HepG2 (cell line): ENCODE measurements at regions not wholly inside any gene's neighbourhood (a gene's known extent, or its start where the extent isn't known, plus 50 kb on each side); places are given as distances from the start of the nearest gene placed in this dataset.
A peak's percentile ranks its signal among the peaks of the same experiment; 100 is the strongest.

Experiments
- CEBPG ChIP-seq: IDR thresholded peaks from 2 replicates; pipeline ENCODE4 v1.6.1; 2016
- ELF3 ChIP-seq: IDR thresholded peaks from 2 replicates; pipeline ENCODE4 v1.6.1; 2016; ENCODE audit warnings: missing genetic modification reagents, missing compliant biosample characterization
- FOSL1 ChIP-seq: sonication (generic); formaldehyde crosslinking; IDR thresholded peaks from 2 replicates; pipeline ENCODE4 v1.9.0; 2021; ENCODE audit warnings: missing genetic modification reagents, borderline replicate concordance
- FOXM1 ChIP-seq: sonication (generic); formaldehyde crosslinking; IDR thresholded peaks from 2 replicates; pipeline ENCODE4 v1.5.0; 2020; ENCODE audit warnings: missing genetic modification reagents
- GZF1 ChIP-seq: sonication (generic); formaldehyde crosslinking; IDR thresholded peaks from 2 replicates; pipeline ENCODE4 v1.5.1; 2020; ENCODE audit warnings: mild to moderate bottlenecking, missing genetic modification reagents
- JDP2 ChIP-seq: sonication (generic); formaldehyde crosslinking; IDR thresholded peaks from 2 replicates; pipeline ENCODE4 v1.8.1; 2022; ENCODE audit warnings: missing genetic modification reagents, borderline replicate concordance
- KAT2B ChIP-seq: fragments of 150-350 bp; IDR thresholded peaks from 2 replicates; pipeline ENCODE4 v1.6.1; 2014; ENCODE audit warnings: low read depth, low read length, borderline replicate concordance
- NFE2L2 ChIP-seq: fragments of 150-350 bp; IDR thresholded peaks from 2 replicates; pipeline ENCODE4 v1.6.1; 2014; ENCODE audit warnings: low read length
- SMC3 ChIP-seq: IDR thresholded peaks from 2 replicates; pipeline ENCODE4 v1.6.1; 2011; ENCODE audit warnings: low read length, improper control_type of control experiment
- SMYD3 ChIP-seq: sonication (generic); formaldehyde crosslinking; IDR thresholded peaks from 2 replicates; pipeline ENCODE4 v1.8.1; 2023; ENCODE audit warnings: mild to moderate bottlenecking, missing genetic modification reagents
- SRSF1 ChIP-seq: fragments of 200-400 bp; formaldehyde crosslinking; optimal IDR thresholded peaks from 2 replicates; pipeline ENCODE3; 2017; ENCODE audit warnings: mild to moderate bottlenecking, low read depth, low read length, moderate library complexity
- STAT5B ChIP-seq: sonication (generic); formaldehyde crosslinking; IDR thresholded peaks from 2 replicates; pipeline ENCODE4 v1.4.0; 2020; ENCODE audit warnings: missing genetic modification reagents
- ZNF501 ChIP-seq: sonication (generic); formaldehyde crosslinking; IDR thresholded peaks from 2 replicates; pipeline ENCODE4 v1.5.1; 2020; ENCODE audit warnings: mild to moderate bottlenecking, moderate library complexity, missing genetic modification reagents
- ZNF703 ChIP-seq: sonication (generic); formaldehyde crosslinking; IDR thresholded peaks from 2 replicates; pipeline ENCODE4 v1.5.1; 2020; ENCODE audit warnings: missing genetic modification reagents, mild to moderate bottlenecking, moderate library complexity, borderline replicate concordance
- ZNF775 ChIP-seq: sonication (generic); formaldehyde crosslinking; IDR thresholded peaks from 2 replicates; pipeline ENCODE4 v1.4.0; 2020; ENCODE audit warnings: missing genetic modification reagents, mild to moderate bottlenecking, moderate library complexity, borderline replicate concordance
- ZNF788 ChIP-seq: sonication (generic); formaldehyde crosslinking; IDR thresholded peaks from 2 replicates; pipeline ENCODE4 v1.5.0; 2020; ENCODE audit warnings: mild to moderate bottlenecking, missing genetic modification reagents, borderline replicate concordance
- TF ChIP-seq, protein P1 (sequence below): sonication (generic); formaldehyde crosslinking; IDR thresholded peaks from 2 replicates; pipeline ENCODE4 v1.8.1; 2023; ENCODE audit warnings: mild to moderate bottlenecking, missing genetic modification reagents
- TF ChIP-seq, protein P2 (sequence below): sonication (generic); formaldehyde crosslinking; IDR thresholded peaks from 2 replicates; pipeline ENCODE4 v1.4.0; 2020; ENCODE audit warnings: mild to moderate bottlenecking, missing genetic modification reagents, borderline replicate concordance
- TF ChIP-seq, protein P3 (sequence below): sonication (generic); formaldehyde crosslinking; IDR thresholded peaks from 2 replicates; pipeline ENCODE4 v1.8.0; 2022; ENCODE audit warnings: mild to moderate bottlenecking, missing genetic modification reagents, borderline replicate concordance
- TF ChIP-seq, protein P4 (sequence below): sonication (generic); formaldehyde crosslinking; conservative IDR thresholded peaks from 2 replicates; pipeline ENCODE4 v1.5.0; 2020; ENCODE audit warnings: missing genetic modification reagents
- TF ChIP-seq, protein P5 (sequence below): sonication (generic); formaldehyde crosslinking; IDR thresholded peaks from 2 replicates; pipeline ENCODE4 v1.5.0; 2020; ENCODE audit warnings: mild to moderate bottlenecking, missing genetic modification reagents

DNA sequence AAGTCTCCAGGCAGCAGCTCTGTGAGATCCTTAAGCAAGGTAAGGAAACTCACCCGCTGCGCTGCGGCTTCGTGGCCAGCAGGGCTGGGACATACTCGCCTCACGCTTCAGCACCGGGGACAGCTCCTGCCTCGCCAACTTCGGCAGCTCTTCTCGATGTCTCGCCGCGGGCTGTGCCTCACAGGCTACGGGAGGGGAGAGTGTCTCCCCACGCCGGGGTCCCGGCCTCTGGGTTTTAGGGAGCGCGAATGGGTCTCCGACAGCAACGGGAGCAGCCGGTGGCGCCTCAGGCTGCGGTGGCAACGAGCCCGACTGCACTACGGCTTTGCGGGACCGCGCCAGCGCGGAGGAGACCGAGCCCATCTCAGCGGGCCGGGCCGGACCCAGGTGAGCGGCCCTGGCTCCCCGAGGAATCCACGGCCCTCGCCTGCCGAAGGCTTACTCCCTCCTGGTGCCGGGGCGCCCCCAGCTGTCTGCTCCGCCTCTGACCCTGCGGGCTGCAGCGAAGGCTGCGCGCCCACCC, 62.4 kb downstream of the LSM5 start (continued):
- 0 out of 2 replicates have a peak, but pooled peaks have one; percentile 57 for TF ChIP-seq GZF1 (CRISPR knock-in tag)
- TF ChIP-seq, protein P1, sequence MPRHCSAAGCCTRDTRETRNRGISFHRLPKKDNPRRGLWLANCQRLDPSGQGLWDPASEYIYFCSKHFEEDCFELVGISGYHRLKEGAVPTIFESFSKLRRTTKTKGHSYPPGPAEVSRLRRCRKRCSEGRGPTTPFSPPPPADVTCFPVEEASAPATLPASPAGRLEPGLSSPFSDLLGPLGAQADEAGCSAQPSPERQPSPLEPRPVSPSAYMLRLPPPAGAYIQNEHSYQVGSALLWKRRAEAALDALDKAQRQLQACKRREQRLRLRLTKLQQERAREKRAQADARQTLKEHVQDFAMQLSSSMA (CRISPR knock-in tag) = 0 out of 2 replicates have a peak, but pooled peaks have one; percentile 79
- TF ChIP-seq FOXM1 (CRISPR knock-in tag) = no peak
- TF ChIP-seq, protein P2, sequence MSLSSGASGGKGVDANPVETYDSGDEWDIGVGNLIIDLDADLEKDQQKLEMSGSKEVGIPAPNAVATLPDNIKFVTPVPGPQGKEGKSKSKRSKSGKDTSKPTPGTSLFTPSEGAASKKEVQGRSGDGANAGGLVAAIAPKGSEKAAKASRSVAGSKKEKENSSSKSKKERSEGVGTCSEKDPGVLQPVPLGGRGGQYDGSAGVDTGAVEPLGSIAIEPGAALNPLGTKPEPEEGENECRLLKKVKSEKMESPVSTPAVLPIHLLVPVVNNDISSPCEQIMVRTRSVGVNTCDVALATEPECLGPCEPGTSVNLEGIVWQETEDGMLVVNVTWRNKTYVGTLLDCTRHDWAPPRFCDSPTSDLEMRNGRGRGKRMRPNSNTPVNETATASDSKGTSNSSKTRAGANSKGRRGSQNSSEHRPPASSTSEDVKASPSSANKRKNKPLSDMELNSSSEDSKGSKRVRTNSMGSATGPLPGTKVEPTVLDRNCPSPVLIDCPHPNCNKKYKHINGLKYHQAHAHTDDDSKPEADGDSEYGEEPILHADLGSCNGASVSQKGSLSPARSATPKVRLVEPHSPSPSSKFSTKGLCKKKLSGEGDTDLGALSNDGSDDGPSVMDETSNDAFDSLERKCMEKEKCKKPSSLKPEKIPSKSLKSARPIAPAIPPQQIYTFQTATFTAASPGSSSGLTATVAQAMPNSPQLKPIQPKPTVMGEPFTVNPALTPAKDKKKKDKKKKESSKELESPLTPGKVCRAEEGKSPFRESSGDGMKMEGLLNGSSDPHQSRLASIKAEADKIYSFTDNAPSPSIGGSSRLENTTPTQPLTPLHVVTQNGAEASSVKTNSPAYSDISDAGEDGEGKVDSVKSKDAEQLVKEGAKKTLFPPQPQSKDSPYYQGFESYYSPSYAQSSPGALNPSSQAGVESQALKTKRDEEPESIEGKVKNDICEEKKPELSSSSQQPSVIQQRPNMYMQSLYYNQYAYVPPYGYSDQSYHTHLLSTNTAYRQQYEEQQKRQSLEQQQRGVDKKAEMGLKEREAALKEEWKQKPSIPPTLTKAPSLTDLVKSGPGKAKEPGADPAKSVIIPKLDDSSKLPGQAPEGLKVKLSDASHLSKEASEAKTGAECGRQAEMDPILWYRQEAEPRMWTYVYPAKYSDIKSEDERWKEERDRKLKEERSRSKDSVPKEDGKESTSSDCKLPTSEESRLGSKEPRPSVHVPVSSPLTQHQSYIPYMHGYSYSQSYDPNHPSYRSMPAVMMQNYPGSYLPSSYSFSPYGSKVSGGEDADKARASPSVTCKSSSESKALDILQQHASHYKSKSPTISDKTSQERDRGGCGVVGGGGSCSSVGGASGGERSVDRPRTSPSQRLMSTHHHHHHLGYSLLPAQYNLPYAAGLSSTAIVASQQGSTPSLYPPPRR (CRISPR knock-in tag) = 0 out of 2 replicates have a peak, but pooled peaks have one; percentile 30
- TF ChIP-seq STAT5B = peak; percentile 96
- TF ChIP-seq CEBPG = 0 out of 2 replicates have a peak, but pooled peaks have one; percentile 27
- peak; percentile 25; the same call in 1 of the 2 replicates for TF ChIP-seq JDP2 (CRISPR knock-in tag)
- no peak for TF ChIP-seq SMC3
- TF ChIP-seq, protein P3, sequence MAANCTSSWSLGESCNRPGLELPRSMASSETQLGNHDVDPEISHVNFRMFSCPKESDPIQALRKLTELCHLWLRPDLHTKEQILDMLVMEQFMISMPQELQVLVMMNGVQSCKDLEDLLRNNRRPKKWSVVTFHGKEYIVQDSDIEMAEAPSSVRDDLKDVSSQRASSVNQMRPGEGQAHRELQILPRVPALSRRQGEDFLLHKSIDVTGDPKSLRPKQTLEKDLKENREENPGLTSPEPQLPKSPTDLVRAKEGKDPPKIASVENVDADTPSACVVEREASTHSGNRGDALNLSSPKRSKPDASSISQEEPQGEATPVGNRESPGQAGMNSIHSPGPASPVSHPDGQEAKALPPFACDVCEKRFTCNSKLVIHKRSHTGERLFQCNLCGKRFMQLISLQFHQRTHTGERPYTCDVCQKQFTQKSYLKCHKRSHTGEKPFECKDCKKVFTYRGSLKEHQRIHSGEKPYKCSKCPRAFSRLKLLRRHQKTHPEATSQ (CRISPR knock-in tag) = 0 out of 2 replicates have a peak, but pooled peaks have one; percentile 73
- TF ChIP-seq, protein P4, sequence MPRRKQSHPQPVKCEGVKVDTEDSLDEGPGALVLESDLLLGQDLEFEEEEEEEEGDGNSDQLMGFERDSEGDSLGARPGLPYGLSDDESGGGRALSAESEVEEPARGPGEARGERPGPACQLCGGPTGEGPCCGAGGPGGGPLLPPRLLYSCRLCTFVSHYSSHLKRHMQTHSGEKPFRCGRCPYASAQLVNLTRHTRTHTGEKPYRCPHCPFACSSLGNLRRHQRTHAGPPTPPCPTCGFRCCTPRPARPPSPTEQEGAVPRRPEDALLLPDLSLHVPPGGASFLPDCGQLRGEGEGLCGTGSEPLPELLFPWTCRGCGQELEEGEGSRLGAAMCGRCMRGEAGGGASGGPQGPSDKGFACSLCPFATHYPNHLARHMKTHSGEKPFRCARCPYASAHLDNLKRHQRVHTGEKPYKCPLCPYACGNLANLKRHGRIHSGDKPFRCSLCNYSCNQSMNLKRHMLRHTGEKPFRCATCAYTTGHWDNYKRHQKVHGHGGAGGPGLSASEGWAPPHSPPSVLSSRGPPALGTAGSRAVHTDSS (CRISPR knock-in tag) = no peak
- peak; percentile 45; the same call in 1 of the 2 replicates for TF ChIP-seq ZNF788 (CRISPR knock-in tag)
- TF ChIP-seq, protein P5, sequence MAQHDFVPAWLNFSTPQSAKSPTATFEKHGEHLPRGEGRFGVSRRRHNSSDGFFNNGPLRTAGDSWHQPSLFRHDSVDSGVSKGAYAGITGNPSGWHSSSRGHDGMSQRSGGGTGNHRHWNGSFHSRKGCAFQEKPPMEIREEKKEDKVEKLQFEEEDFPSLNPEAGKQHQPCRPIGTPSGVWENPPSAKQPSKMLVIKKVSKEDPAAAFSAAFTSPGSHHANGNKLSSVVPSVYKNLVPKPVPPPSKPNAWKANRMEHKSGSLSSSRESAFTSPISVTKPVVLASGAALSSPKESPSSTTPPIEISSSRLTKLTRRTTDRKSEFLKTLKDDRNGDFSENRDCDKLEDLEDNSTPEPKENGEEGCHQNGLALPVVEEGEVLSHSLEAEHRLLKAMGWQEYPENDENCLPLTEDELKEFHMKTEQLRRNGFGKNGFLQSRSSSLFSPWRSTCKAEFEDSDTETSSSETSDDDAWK (CRISPR knock-in tag) = no peak
- TF ChIP-seq ELF3 (CRISPR knock-in tag) = peak; percentile 76
- no peak for TF ChIP-seq SMYD3 (CRISPR knock-in tag)
- TF ChIP-seq NFE2L2 = no peak
- 0 out of 2 replicates have a peak, but pooled peaks have one; percentile 26 for TF ChIP-seq ZNF501 (CRISPR knock-in tag)
- no peak for TF ChIP-seq ZNF703 (CRISPR knock-in tag)
- no peak for TF ChIP-seq SRSF1
- TF ChIP-seq KAT2B = no peak
- TF ChIP-seq ZNF775 (CRISPR knock-in tag) = no peak
- peak; percentile 40; the same call in 1 of the 2 replicates for TF ChIP-seq FOSL1 (CRISPR knock-in tag)
